RWPE2 (cell line): ENCODE measurements at regions not wholly inside any gene's neighbourhood (a gene's known extent, or its start where the extent isn't known, plus 50 kb on each side); places are given as distances from the start of the nearest gene placed in this dataset.
A peak's percentile ranks its signal among the peaks of the same experiment; 100 is the strongest.

Experiments used
- ATAC-seq: fragments of 200-7000 bp; cut with Tn5 transposase; 3 replicates; pipeline ENCODE4 v1.9.1; 2021; ENCODE audit warnings: low read depth
- DNase-seq: peaks from one replicate; pipeline ENCODE4 v3.0.0-alpha.2; 2020; ENCODE audit warnings: low spot score
- H3K27ac ChIP-seq: fragments of 450-650 bp; 2 replicates; pipeline ENCODE4 v1.5.1; 2017; ENCODE audit warnings: mild to moderate bottlenecking; ENCODE audit not compliant: poor library complexity, severe bottlenecking
- H3K27me3 ChIP-seq: fragments of 250-450 bp; sonication (Bioruptor Pico); 2 replicates; pipeline ENCODE4 v1.5.1; 2021; ENCODE audit warnings: mild to moderate bottlenecking, moderate library complexity; ENCODE audit not compliant: insufficient read depth, poor library complexity, severe bottlenecking
- H3K36me3 ChIP-seq: fragments of 250-450 bp; sonication (Bioruptor Pico); 2 replicates; pipeline ENCODE4 v1.5.1; 2020; ENCODE audit warnings: low read depth, mild to moderate bottlenecking, moderate library complexity
- H3K4me1 ChIP-seq: fragments of 250-450 bp; sonication (Bioruptor Pico); 2 replicates; pipeline ENCODE4 v1.5.1; 2021; ENCODE audit warnings: mild to moderate bottlenecking, moderate library complexity; ENCODE audit not compliant: insufficient read depth, poor library complexity, severe bottlenecking
- H3K4me3 ChIP-seq: fragments of 250-450 bp; sonication (Bioruptor Pico); 2 replicates; pipeline ENCODE4 v1.5.1; 2021; ENCODE audit warnings: mild to moderate bottlenecking, moderate library complexity; ENCODE audit not compliant: severe bottlenecking
- H3K9me3 ChIP-seq: fragments of 250-450 bp; sonication (Bioruptor Pico); 2 replicates; pipeline ENCODE4 v1.5.1; 2021; ENCODE audit warnings: mild to moderate bottlenecking, moderate library complexity; ENCODE audit not compliant: severe bottlenecking
- CTCF ChIP-seq: fragments of 450-650 bp; IDR thresholded peaks from one replicate; pipeline ENCODE4 v1.5.1; 2017; ENCODE audit warnings: mild to moderate bottlenecking, moderate library complexity; ENCODE audit not compliant: poor library complexity, severe bottlenecking

GRCh38 chr6:23414051-23414445, 712.0 kb upstream of the NRSN1 start:
- Histone ChIP-seq H3K4me3 (no peak overlapping the region), H3K27me3 (no peaks in the 10 kb centered on the region), H3K9me3 (no peaks in the 10 kb centered on the region), H3K4me1 (peaks cover 3% of the 10 kb centered on the region), H3K27ac (no peak overlapping the region), H3K36me3 (no peaks in the 10 kb centered on the region)
- DNase-seq: no peak
- peak; percentile 45 for TF ChIP-seq CTCF
- ATAC-seq: peak; percentile 61

GRCh38 chr6:23414922-23415321, 711.1 kb upstream of the NRSN1 start:
- Histone ChIP-seq H3K9me3 (no peaks in the 10 kb centered on the region), H3K27me3 (no peaks in the 10 kb centered on the region), H3K36me3 (no peaks in the 10 kb centered on the region), H3K4me3 (no peak overlapping the region), H3K4me1 (peaks cover 3% of the 10 kb centered on the region), H3K27ac (no peak overlapping the region)
- TF ChIP-seq CTCF: no peak
- DNase-seq (no peak), ATAC-seq (no peak)

GRCh38 chr6:23415819-23416427, 710.1 kb upstream of the NRSN1 start:
- ATAC-seq: no peak
- TF ChIP-seq CTCF: no peak
- H3K4me3 ChIP-seq: no peak overlapping the region

GRCh38 chr6:23417133-23417532, 708.9 kb upstream of the NRSN1 start:
- TF ChIP-seq CTCF: no peak
- H3K27me3 ChIP-seq: no peaks in the 10 kb centered on the region
- no peak for DNase-seq
- no peak overlapping the region for H3K4me3 ChIP-seq
- H3K36me3 ChIP-seq: no peaks in the 10 kb centered on the region
- peaks cover 19% of the 10 kb centered on the region for H3K4me1 ChIP-seq
- no peak overlapping the region for H3K27ac ChIP-seq
- no peaks in the 10 kb centered on the region for H3K9me3 ChIP-seq
- no peak for ATAC-seq

More at GRCh38 chr6:23415819-23416427, 710.1 kb upstream of the NRSN1 start:
- no peaks in the 10 kb centered on the region for H3K36me3 ChIP-seq
- no peak overlapping the region for H3K27ac ChIP-seq
- DNase-seq: no peak
- H3K9me3 ChIP-seq: no peaks in the 10 kb centered on the region
- H3K4me1 ChIP-seq: peaks cover 7% of the 10 kb centered on the region
- no peaks in the 10 kb centered on the region for H3K27me3 ChIP-seq

GRCh38 chr6:23418095-23418494, 707.9 kb upstream of the NRSN1 start:
- Histone ChIP-seq H3K4me3 (no peak overlapping the region), H3K27me3 (no peaks in the 10 kb centered on the region), H3K9me3 (no peaks in the 10 kb centered on the region), H3K36me3 (no peaks in the 10 kb centered on the region), H3K4me1 (peaks cover 19% of the 10 kb centered on the region), H3K27ac (no peak overlapping the region)
- DNase-seq (no peak), ATAC-seq (no peak)
- TF ChIP-seq CTCF: no peak
